HG02884 (cell line): ENCODE measurements at regions not wholly inside any gene's neighbourhood (a gene's known extent, or its start where the extent isn't known, plus 50 kb on each side); places are given as distances from the start of the nearest gene placed in this dataset.
"Not testable (repeated sequence)": the region's sequence is repeated elsewhere in the genome, so short reads cannot be mapped to it uniquely, and the experiment has no call there.

Source experiments
- ATAC-seq: cut with Tn5 transposase; IDR thresholded peaks from one replicate; pipeline ENCODE4 v1.9.1; 2021; ENCODE audit warnings: mild to moderate bottlenecking, moderate library complexity; ENCODE audit not compliant: unreplicated experiment

DNA sequence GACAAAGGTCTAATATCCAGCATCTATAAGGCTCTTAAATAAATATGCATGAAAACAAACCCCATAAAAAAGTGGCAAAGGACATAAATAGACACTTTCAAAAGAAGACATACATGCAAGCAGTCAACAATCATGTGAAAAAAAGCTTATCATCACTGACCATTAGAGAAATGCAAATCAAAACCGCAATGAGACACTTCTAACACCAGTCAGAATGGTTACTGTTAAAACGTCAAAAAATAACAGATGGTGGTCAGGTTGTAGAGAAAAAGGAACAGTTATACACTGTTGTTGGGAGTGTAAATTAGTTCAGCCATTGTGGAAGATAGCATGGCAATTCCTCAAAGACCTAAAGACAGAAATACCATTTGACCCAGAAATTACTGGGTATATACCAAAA is 440.7 kb upstream of the KCNMB2 start:
- no peak for ATAC-seq

DNA sequence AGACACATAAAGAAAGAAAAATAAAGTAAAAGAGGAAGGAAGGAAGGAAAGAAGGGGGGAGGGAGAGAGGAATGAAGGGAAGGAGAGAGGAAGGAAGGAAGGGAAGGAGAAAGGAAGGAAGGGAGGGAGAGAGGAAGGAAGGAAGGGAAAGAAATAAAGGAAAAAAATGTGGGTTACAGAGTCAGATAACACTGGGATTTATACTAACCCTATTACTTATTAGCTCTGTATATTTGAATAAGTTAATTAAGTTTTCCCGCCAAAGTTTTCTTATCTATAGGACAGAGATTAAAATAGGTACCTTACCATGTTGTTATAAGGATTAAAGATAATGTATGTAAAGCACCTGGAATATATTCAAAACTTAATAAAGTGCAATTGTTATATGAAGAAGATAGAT is 439.3 kb upstream of the KCNMB2 start:
- no peak for ATAC-seq

DNA sequence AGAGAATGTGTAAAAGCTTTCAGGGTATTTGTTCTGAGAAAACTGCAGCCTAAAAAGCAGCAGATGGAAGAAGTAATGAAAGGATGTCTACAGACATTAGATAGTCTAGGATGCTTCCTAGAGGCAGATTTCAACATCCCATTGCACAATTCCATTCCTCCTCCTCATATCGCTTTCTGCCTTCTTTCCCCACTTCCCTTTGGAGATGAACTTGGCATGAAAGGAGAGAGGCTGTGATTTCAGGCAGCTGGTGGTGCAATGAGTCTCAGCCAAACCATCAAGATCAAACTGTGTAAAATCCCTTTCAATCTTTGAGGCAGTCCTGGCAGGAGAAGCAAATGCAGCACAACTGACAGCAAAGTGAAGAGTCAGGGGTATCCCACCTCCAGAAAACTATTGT is 438.7 kb upstream of the KCNMB2 start:
- ATAC-seq: no peak

DNA sequence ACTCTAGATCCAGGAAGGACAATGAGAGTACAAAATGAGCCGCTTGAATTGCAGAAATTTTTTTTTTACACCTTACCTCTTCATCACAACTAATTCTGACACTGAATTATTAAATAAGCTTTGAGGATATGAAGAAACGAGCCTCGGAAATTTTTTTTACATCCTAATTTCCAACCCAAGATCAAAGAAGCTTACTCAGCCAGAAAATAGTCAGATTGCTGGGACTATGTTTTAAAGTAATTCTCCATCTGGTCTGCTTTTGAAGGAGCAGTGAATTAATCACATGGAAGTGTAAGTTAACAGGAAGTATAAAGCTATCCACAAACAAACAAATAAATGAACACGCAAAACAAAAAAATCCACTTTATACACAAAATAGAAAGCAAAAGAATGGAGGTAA is 437.0 kb upstream of the KCNMB2 start:
- no peak for ATAC-seq

DNA sequence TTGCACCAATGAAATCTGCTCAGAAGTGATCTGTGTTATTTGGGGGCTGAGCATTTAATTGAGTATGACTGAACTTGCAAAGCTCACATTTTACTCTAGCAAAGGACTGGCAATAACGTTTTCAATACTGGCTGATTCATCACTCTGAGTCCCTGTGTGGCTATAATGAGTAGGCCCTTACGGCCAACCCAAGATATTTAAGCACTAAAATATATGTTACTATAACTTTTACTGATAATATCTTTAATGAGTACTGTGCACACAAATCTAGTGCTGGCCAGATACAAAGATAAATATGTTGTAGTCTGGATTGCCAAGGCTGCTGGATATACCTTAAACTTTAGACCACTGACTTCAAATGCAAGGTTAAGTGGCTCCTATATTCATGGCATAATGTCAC is 436.4 kb upstream of the KCNMB2 start:
- ATAC-seq: no peak

DNA sequence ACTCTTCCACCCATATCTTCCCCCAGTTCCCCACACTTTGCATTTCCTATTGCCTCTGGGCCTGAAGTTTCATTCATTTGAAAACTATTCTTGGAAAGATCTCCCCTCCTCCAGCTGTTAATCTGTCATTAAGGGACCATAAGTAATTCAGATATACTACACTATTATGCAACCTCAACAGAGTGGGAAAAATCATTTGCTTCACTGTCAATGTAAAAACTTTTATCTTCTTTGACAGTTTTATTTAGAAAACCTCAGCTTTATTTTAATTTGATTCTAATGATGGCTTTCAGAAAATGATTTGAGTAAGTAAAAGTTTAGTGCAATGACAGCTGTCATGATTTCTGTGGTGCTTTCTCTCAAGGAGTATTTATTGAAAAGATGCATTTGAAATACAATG is 435.3 kb upstream of the KCNMB2 start:
- no peak for ATAC-seq

DNA sequence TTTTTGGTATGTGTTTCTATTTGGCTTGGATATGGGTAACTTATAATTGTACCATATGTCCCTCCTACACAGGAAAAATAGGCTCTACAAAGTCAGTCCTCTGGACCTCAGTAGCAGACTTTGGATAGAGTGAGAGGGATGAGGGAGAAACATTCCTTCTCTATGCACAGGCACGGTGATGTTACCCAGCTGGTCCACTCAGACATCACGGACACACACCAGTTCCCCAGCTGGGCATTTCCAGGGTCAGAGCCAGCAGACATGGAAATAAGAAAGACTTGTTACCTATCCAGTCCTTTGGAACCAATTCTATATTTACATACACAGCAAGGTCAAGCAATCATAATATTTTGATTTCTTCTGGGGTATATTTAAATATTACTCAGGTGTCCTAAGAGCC is 433.1 kb upstream of the KCNMB2 start:
- no peak for ATAC-seq

DNA sequence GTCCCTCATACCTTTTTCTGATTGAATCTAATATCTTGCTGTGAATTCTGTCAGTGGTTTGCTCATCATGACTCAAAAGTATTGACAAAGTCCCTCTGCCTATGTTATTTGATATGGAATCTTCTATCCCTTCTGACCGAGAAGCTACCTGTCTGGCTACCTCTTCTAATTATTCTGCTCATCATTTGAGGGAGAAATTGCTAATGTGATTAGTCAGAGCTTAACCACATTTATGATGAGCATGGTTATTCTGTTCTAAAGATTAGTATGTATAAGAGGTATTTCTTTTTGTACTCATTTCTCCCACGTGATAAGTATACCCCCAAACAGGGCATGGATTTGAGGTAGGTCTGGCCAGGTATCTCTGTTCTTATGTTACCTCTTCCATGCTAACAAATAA is 428.4 kb upstream of the KCNMB2 start:
- ATAC-seq: no peak

DNA sequence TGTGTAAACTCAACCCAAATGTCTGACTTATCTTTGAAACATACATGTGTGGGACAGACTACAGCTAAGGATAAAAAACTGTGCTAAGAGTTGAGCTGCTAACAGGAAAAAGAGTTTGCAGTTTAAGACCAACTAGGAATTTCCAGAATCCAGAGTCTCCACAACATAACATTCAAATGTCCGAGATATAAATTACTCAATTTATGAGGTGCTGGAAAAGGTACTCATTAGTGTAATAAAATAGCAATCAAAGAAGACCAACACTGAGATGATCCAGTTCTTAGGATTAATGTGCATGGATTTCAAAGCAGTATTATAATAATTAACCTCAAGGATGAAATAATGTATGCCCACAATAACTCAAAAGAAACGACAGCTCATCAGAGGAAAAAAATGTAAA is 426.5 kb upstream of the KCNMB2 start:
- no peak for ATAC-seq

DNA sequence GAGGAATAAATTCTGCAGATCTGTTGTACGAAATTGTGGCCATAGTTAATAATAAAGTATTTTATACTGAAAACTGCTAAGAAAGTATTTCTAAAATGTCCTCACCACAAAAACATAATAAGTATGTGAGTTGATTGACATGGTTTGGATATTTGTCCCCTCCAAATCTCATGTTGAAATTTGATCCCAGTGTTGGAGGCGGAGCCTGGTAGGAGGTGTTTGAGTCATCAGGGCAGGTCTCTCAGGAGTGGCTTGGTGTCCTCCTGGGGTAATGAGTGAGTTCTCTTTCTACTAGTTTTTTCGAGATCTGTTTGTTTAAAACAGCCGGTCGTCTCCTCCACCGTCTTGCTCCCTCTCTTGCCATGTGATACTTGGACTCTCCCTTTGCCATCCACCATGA is 424.1 kb upstream of the KCNMB2 start:
- no peak for ATAC-seq

DNA sequence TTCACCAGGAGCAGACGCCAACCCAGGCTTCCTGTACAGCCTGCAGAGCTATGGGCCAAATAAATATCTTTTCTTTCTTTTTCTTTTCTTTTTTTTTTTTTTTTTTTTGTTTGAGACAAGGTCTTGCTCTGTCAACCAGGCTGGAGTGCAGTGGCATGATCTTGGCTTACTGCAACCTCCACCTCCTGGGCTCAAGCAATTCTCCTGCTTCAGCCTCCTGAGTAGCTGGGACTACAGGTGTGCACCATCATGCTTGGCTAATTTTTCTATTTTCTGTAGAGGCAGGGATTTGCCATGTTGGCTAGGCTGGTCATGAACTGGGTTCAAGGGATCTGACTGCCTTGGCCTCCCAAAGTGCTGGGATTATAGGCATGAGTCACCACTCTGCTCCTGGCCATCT is 423.7 kb upstream of the KCNMB2 start:
- not testable (repeated sequence) for ATAC-seq

DNA sequence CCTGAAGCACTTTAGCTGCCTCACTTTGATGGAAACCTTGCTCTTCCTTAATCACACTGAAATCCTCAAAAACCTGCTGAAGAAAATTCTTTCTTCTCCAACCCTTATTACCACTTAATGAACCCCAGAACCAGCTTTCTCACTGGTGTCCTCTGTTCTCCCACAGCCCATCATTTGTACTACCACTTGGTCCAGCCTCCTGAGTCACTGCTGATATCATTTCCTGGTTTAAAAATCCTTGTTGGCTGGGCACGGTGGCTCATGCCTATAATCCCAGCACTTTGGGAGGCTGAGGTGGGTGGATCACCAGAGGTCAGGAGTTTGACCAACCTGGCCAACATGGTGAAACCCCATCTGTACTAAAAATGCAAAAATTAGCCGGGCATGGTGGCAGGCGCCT is 418.6 kb upstream of the KCNMB2 start:
- ATAC-seq: no peak

DNA sequence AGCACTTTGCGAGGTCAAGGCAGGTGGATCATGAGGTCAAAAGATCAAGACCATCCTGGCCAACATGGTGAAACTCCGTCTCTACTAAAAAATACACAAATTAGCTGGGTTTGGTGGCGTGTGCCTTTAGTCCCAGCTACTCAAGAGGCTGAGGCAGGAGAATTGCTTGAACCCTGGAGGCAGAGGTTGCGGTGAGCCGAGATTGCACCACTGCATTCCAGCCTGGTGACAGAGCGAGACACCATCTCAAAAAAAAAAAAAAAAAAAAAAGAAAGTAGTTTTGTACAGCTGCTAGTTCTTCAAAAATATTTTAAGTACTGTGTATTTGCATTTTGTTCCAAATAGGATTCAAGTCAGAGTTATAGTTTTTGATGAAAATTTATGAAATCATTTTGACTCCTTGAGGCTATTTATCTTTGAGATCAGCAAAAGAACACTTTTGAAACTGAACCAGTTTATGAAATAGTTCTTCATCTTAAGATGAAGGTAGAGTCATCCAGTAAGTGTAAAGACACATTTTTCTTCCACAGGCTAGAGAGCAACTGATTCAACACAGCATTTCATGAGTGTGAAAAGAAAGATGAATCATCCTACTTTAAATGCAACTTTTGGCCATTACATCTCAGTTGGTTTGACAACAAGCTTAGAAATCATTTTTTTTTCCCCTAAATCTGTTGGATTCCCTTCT is 416.5 kb upstream of the KCNMB2 start:
- ATAC-seq: not testable (repeated sequence)

DNA sequence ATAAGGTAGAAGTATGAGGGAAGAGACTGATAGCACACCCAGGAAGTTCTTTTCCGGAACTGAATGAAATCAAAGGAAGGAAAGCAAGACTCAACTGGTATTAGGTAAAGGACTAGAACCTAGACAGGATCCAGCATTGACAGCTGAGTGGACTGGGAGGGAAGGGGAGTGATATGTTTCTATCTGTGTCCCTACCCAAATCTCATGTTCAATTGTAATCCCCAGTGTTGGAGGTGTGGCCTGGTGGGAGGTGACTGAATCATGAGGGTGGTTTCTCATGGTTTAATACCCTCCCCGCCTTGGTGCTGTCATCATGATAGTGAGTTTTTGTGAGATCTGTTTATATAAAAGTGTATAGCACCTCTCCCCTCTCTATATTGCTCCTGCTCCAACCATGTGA is 415.9 kb upstream of the KCNMB2 start:
- ATAC-seq: no peak

DNA sequence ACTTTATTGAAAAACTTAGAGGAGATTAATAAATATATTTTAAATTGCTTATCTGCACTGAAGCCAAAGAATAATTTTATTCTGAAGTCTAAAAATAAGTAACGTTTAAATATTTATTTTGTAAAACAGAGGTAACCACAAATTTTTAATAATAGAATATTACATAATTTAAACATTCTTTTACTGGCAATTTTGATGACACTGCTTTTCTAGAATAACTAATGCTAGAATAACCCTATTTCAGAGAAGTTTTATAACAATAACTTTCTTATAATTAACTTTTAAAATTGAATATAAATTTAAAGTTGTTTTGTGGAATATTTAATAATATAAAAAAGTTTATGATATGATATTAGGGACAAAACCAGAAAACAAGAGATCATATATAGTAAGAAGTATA is 409.6 kb upstream of the KCNMB2 start:
- no peak for ATAC-seq

DNA sequence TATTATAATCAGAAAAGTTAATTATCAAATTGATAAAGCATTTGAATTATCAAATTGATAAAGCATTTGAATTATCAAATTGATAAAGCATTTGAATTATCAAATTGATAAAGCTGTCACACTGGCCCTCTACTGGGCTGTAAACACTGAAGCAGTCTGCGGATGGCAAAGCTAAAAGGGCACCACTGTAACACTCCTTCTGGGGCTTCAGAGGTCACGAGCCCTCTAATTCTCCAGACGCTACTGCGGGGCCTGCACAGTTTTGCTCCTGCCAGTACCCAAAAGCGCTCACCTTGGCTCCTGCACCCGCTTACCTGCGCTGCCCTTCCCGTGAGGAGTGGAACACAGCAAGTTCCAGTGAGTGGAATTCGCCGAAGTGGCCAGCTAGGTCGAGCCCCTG is 409.0 kb upstream of the KCNMB2 start:
- ATAC-seq: no peak

DNA sequence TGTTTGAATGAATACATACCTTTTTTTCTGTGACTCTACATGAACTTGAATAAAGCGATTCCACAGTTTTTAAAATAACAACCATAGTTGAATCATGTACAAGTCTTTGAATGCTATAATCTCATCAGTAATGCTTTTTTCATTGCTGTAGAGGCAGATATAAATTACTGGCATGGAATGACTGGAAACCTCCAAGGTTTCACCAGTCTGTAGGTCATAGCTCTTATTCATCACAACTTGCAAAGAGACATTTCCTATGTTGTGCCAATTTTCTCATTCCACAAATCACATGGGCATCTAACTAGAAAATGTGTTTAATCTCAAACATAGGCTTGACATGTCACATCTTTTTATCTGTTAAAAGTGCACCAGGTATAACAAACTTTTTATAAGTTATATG is 407.1 kb upstream of the KCNMB2 start:
- no peak for ATAC-seq

DNA sequence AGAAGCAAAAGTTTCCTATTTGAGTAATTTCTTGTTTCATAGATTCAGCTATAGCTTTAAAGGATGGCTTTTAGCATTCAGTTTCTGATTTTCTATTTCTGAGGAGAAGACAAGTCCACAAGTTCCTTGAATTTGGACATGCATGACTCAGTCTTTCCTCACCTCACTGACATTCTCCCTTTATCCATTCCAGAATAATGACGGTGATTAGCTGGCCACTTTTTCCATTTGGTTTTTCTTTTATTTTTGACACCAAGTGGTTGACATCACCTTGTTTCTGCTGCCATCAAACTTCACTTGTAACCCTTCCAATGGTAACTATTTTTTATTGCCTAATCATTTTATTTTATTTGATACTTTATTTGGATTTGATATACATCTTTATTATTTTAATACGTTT is 404.4 kb upstream of the KCNMB2 start:
- no peak for ATAC-seq

DNA sequence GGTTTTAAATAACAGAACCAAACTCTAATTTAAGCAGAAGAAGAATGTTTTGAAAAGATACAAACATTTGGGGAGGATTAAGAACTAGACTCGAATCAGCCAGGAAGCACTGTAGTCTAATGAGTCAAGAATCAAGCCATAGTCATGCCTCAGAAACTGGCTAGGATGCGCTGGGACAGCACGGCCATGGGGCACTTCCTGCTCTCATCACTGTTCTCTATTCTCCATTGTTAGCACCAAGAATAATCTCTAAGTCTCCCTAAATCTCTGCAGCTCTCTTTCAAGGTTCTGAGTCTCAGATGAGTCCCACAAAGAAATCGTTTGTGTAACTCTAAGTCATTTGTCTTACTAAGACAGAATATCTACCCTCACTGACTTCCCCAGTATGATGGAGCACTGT is 399.0 kb upstream of the KCNMB2 start:
- no peak for ATAC-seq

DNA sequence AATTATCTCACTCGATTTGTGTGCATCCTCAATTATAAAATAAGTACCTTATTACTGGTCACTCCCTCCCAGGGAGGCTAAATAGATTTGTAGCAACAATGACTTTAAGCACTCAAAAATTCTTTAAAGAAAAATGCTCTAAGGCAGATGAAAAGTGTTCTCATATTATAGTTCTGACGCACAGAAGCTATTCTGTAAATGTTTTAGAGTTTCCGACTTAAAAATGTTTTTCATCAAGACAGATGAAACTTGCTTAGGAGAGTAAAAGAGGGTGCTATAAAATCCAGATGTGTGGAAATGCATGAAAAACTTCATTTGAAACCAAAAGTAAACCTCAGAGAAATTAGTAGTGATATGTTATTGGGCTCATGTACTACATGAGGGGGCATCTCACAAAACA is 398.4 kb upstream of the KCNMB2 start:
- ATAC-seq: no peak

DNA sequence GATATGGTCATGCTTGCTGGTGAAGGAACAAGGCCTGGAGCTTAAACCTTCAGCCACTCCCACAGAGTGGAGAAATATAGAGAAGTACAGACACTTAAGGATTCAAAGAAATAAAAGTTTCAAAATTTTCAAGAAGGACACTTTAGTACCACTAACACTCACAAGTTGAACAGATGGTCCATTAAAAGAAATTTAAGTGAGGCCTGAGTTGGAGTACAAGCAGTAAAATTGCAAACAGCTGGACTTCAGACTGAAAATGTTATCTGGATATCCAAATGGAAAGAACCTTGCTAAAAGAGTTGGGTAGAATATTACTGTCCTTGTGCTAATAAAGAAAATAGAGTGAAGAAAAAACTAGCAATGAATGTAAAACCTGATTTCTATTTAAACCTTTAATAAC is 397.1 kb upstream of the KCNMB2 start:
- no peak for ATAC-seq

DNA sequence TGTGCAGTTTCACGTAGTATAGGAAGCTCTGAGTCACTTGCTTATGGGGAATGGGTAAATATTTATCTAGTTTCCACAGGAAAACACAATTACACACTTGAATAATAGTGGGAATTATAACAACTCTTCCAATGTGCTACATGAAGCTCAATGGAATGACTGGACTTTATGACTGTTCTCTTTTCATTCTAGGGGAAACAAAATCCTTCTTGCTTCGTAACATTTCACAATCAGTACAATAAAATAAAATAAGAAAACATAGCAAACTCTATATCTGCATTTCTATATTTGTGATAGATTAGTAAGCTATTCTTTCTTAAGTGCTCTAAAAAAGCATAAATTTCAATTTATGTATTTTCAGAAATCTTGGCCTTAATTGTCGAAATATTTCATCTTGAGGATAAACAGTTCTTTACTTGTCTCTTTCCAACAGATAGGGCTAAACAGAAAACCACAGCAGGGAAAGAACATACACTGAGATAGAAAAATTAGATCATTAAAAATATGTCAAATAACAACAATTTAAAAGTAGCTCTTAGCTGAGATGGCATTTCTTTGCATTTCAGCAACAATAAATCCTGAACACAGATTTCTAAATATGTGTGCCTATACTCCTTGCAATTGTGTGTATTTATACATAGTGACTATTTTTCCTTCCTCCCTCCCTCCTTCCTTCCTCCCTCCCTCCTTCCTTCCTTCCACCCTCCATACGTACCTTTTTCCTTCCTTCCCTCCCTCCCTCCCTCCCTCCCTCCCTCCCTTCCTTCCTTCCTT is 395.5 kb upstream of the KCNMB2 start:
- no peak for ATAC-seq

DNA sequence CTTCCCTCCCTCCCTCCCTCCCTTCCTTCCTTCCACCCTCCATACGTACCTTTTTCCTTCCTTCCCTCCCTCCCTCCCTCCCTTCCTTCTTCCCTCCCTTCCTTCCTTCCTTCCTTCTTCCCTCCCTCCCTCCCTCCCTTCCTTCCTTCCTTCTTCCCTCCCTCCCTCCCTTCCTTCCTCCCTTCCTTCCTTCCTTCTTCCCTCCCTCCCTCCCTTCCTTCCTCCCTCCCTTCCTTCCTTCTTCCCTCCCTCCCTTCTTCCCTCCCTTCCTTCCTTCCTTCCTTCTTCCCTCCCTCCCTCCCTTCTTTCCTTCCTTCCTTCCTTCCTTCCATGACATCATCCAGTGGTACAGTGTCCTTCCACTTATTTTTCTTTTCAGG is 394.9 kb upstream of the KCNMB2 start:
- ATAC-seq: not testable (repeated sequence)
